Astrocyte (in vitro differentiated cells and primary cell): ENCODE measurements at regions not wholly inside any gene's neighbourhood (a gene's known extent, or its start where the extent isn't known, plus 50 kb on each side); places are given as distances from the start of the nearest gene placed in this dataset.

Experiments
- CTCF ChIP-seq: IDR thresholded peaks from 2 replicates; pipeline ENCODE4 v1.5.1; 2011; ENCODE audit warnings: low read depth, mild to moderate bottlenecking, inconsistent platforms, low read length, moderate library complexity; ENCODE audit not compliant: insufficient read depth
- EZH2 ChIP-seq: IDR thresholded peaks from 2 replicates; pipeline ENCODE4 v1.6.1; 2012; ENCODE audit warnings: mild to moderate bottlenecking, low read length, inconsistent platforms; ENCODE audit not compliant: insufficient read depth

- TF ChIP-seq EZH2 (no peak), CTCF (no peak)
These were observed 1783.5 kb downstream of the SLITRK5 start for GRCh38 chr13:89454681-89455080.
